HG03469 (cell line): ENCODE measurements at regions not wholly inside any gene's neighbourhood (a gene's known extent, or its start where the extent isn't known, plus 50 kb on each side); places are given as distances from the start of the nearest gene placed in this dataset.
"Not testable (repeated sequence)": the region's sequence is repeated elsewhere in the genome, so short reads cannot be mapped to it uniquely, and the experiment has no call there.

Experiments
- ATAC-seq: cut with Tn5 transposase; IDR thresholded peaks from one replicate; pipeline ENCODE4 v1.9.1; 2021; ENCODE audit warnings: mild to moderate bottlenecking, moderate library complexity, moderate number of reproducible peaks; ENCODE audit not compliant: unreplicated experiment

GRCh38 chr22:48309115-48309705 lies 1518.5 kb downstream of the BRD1 start:
- no peak for ATAC-seq

- ATAC-seq, result no peak
These were observed 1519.7 kb downstream of the BRD1 start for GRCh38 chr22:48307931-48308330.

GRCh38 chr22:48306785-48307510 lies 1520.7 kb downstream of the BRD1 start:
- no peak for ATAC-seq

- ATAC-seq, result no peak
These were observed 1521.4 kb downstream of the BRD1 start for GRCh38 chr22:48306284-48306683.

GRCh38 chr22:48305726-48306235 lies 1521.9 kb downstream of the BRD1 start:
- ATAC-seq, result no peak

GRCh38 chr22:48303369-48303725 lies 1524.3 kb downstream of the BRD1 start:
- ATAC-seq, result no peak

- ATAC-seq, result no peak
These were observed 1524.9 kb downstream of the BRD1 start for GRCh38 chr22:48302657-48303368.

- no peak for ATAC-seq
These were observed 1525.8 kb downstream of the BRD1 start for GRCh38 chr22:48301908-48302307.

- no peak for ATAC-seq
These were observed 1526.3 kb downstream of the BRD1 start for GRCh38 chr22:48301421-48301820.

GRCh38 chr22:48300877-48301276 lies 1526.8 kb downstream of the BRD1 start:
- ATAC-seq, result no peak

- ATAC-seq, result no peak
These were observed 1527.9 kb downstream of the BRD1 start for GRCh38 chr22:48299801-48300200.

- no peak for ATAC-seq
These were observed 1528.5 kb downstream of the BRD1 start for GRCh38 chr22:48299124-48299523.

- ATAC-seq, result no peak
These were observed 1530.4 kb downstream of the BRD1 start for GRCh38 chr22:48297296-48297695.

- ATAC-seq, result not testable (repeated sequence)
These were observed 1527.5 kb downstream of the TBC1D22A start for GRCh38 chr22:48289954-48290353.

- no peak for ATAC-seq
These were observed 1526.0 kb downstream of the TBC1D22A start for GRCh38 chr22:48288376-48288940.

- no peak for ATAC-seq
These were observed 1524.6 kb downstream of the TBC1D22A start for GRCh38 chr22:48287031-48287430.

- no peak for ATAC-seq
These were observed 1522.2 kb downstream of the TBC1D22A start for GRCh38 chr22:48284671-48285070.

- ATAC-seq, result no peak
These were observed 1520.4 kb downstream of the TBC1D22A start for GRCh38 chr22:48282804-48283203.

- no peak for ATAC-seq
These were observed 1517.0 kb downstream of the TBC1D22A start for GRCh38 chr22:48279461-48279756.

- no peak for ATAC-seq
These were observed 1516.4 kb downstream of the TBC1D22A start for GRCh38 chr22:48278620-48279460.
